ENCODE measurements at regions not wholly inside any gene's neighbourhood (a gene's known extent, or its start where the extent isn't known, plus 50 kb on each side); places are given as distances from the start of the nearest gene placed in this dataset.

GRCh38 chr12:34400411-34400881 is 378.1 kb downstream of the ALG10 start:
- TF ChIP-seq CTCF (conservative IDR thresholded peaks at IDR 0.05) (no peak), EZH2 (IDR thresholded peaks at IDR 0.05; ENCODE audit: low read depth) (no peak)
